SU-DHL-6 (cell line): ENCODE measurements at regions not wholly inside any gene's neighbourhood (a gene's known extent, or its start where the extent isn't known, plus 50 kb on each side); places are given as distances from the start of the nearest gene placed in this dataset.

ENCODE experiments used
- H2AFZ ChIP-seq: fragments of 200-600 bp; sonication (generic); 2 replicates; pipeline ENCODE4 v1.6.1; 2014; ENCODE audit warnings: low read depth, mild to moderate bottlenecking, moderate library complexity, mixed read lengths, antibody characterized with exemption, low read length; ENCODE audit not compliant: severe bottlenecking
- H3F3A ChIP-seq: fragments of 200-600 bp; shearing (Covaris generic); 2 replicates; pipeline ENCODE4 v1.6.0; 2016; ENCODE audit warnings: antibody characterized with exemption, mild to moderate bottlenecking; ENCODE audit not compliant: insufficient read depth
- H3K27ac ChIP-seq: fragments of 200-600 bp; sonication (generic); 2 replicates; pipeline ENCODE4 v1.5.1; 2016; ENCODE audit warnings: low read depth, mild to moderate bottlenecking, low read length, moderate library complexity, mixed read lengths
- H3K27me3 ChIP-seq: fragments of 200-600 bp; sonication (generic), shearing (Covaris generic); 2 replicates; pipeline ENCODE4 v1.6.0; 2014; ENCODE audit warnings: mild to moderate bottlenecking, low read length
- H3K36me3 ChIP-seq: fragments of 200-600 bp; sonication (generic); 2 replicates; pipeline ENCODE4 v1.6.1; 2014; ENCODE audit warnings: mild to moderate bottlenecking, low read length, mixed read lengths
- H3K4me2 ChIP-seq: fragments of 300-600, 200-600 bp; shearing (Covaris generic), sonication (generic); 2 replicates; pipeline ENCODE4 v1.6.0; 2014; ENCODE audit warnings: low read length, low read depth, mild to moderate bottlenecking; ENCODE audit not compliant: poor library complexity, severe bottlenecking
- H3K4me3 ChIP-seq: fragments of 200-600 bp; sonication (generic); 2 replicates; pipeline ENCODE4 v1.5.1; 2014; ENCODE audit warnings: antibody characterized with exemption, low read length, mild to moderate bottlenecking, mixed read lengths; ENCODE audit not compliant: insufficient read depth, poor library complexity, severe bottlenecking
- H3K79me2 ChIP-seq: fragments of 200-600 bp; sonication (generic); 2 replicates; pipeline ENCODE4 v1.6.1; 2014; ENCODE audit warnings: mild to moderate bottlenecking, low read length, moderate library complexity; ENCODE audit not compliant: insufficient read depth
- H3K9ac ChIP-seq: fragments of 200-600 bp; sonication (generic); 2 replicates; pipeline ENCODE4 v1.7.0; 2014; ENCODE audit warnings: mild to moderate bottlenecking, low read length
- H3K9me2 ChIP-seq: fragments of 200-600 bp; sonication (generic); replicated peaks from 2 replicates; pipeline ENCODE4 v1.6.1; 2014; ENCODE audit warnings: low read length; ENCODE audit not compliant: insufficient read depth
- H3K9me3 ChIP-seq: fragments of 200-600 bp; sonication (generic); 2 replicates; pipeline ENCODE4 v1.6.1; 2014; ENCODE audit warnings: low read length, mixed read lengths; ENCODE audit not compliant: insufficient read depth
- H4K20me1 ChIP-seq: fragments of 200-600 bp; sonication (generic); 2 replicates; pipeline ENCODE4 v1.6.1; 2014; ENCODE audit warnings: low read depth, mild to moderate bottlenecking, antibody characterized with exemption, low read length, moderate library complexity, mixed read lengths
- CTCF ChIP-seq: fragments of 200-600 bp; sonication (generic); IDR thresholded peaks from one replicate; pipeline ENCODE4 v1.5.1; 2017; ENCODE audit warnings: antibody characterized with exemption, mild to moderate bottlenecking, low read length, moderate library complexity; ENCODE audit not compliant: insufficient read depth, poor library complexity, severe bottlenecking
- EZH2phosphoT487 ChIP-seq: fragments of 200-600 bp; sonication (generic), shearing (Covaris generic); conservative IDR thresholded peaks from 2 replicates; pipeline ENCODE4 v1.6.1; 2018; ENCODE audit warnings: mild to moderate bottlenecking, antibody characterized with exemption, low read length, moderate library complexity, mixed read lengths

- H3K27me3 ChIP-seq, result no peaks in the 10 kb centered on the region
- H3K27ac ChIP-seq, result no peak overlapping the region
- H3K4me3 ChIP-seq, result no peak overlapping the region
- H3K4me2 ChIP-seq, result no peak overlapping the region
- no peaks in the 10 kb centered on the region for H3K79me2 ChIP-seq
- H4K20me1 ChIP-seq, result no peaks in the 10 kb centered on the region
- H3K9me2 ChIP-seq, result no peaks in the 10 kb centered on the region
- H3F3A ChIP-seq, result no peaks in the 10 kb centered on the region
- no peak overlapping the region for H2AFZ ChIP-seq
- H3K36me3 ChIP-seq, result no peaks in the 10 kb centered on the region
- no peak overlapping the region for H3K9ac ChIP-seq
- no peaks in the 10 kb centered on the region for H3K9me3 ChIP-seq
- TF ChIP-seq EZH2phosphoT487, result no peak
- TF ChIP-seq CTCF, result no peak
Observed at GRCh38 chr5:97832645-97833296, 649.7 kb upstream of the RIOK2 start.

GRCh38 chr5:97834561-97834960 lies 651.5 kb upstream of the RIOK2 start:
- H3K4me3 ChIP-seq, result no peak overlapping the region
- H3K79me2 ChIP-seq, result no peaks in the 10 kb centered on the region
- H3K9me3 ChIP-seq, result no peaks in the 10 kb centered on the region
- no peaks in the 10 kb centered on the region for H4K20me1 ChIP-seq
- H3K9ac ChIP-seq, result no peak overlapping the region
- no peaks in the 10 kb centered on the region for H3K9me2 ChIP-seq
- no peak overlapping the region for H3K27ac ChIP-seq
- no peak overlapping the region for H3K4me2 ChIP-seq
- no peaks in the 10 kb centered on the region for H3K36me3 ChIP-seq
- no peak overlapping the region for H2AFZ ChIP-seq
- no peaks in the 10 kb centered on the region for H3K27me3 ChIP-seq
- no peaks in the 10 kb centered on the region for H3F3A ChIP-seq
- TF ChIP-seq EZH2phosphoT487 (no peak), CTCF (no peak)

DNA sequence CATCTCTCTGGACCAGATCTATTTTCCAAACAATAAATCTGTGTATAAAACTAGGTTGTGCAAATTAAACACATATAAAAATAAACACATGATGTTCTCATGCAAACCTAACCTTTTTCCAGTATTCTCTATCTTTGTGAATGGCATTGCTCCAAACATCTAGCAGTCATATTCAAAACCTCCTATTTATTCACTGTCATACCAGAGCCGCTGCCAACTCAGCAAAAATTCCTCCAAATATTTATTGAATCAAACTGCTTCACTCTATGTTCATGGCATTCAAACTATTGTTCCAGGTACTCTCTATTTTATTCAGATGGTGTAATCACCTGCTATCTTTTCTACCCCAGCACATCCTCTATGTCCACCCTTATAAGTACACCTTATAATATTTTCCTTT lies 652.1 kb upstream of the RIOK2 start:
- TF ChIP-seq EZH2phosphoT487 (no peak), CTCF (no peak)
- Histone ChIP-seq H3F3A (no peaks in the 10 kb centered on the region), H3K4me2 (no peak overlapping the region), H3K36me3 (no peaks in the 10 kb centered on the region), H4K20me1 (no peaks in the 10 kb centered on the region), H3K9ac (no peak overlapping the region), H3K4me3 (no peak overlapping the region), H3K79me2 (no peaks in the 10 kb centered on the region), H3K27me3 (no peaks in the 10 kb centered on the region), H3K9me3 (no peaks in the 10 kb centered on the region), H3K27ac (no peak overlapping the region), H3K9me2 (no peaks in the 10 kb centered on the region), H2AFZ (no peak overlapping the region)
